GM12875 (cell line): ENCODE measurements at regions not wholly inside any gene's neighbourhood (a gene's known extent, or its start where the extent isn't known, plus 50 kb on each side); places are given as distances from the start of the nearest gene placed in this dataset.

Experiments used
- H3K4me3 ChIP-seq: one replicate; pipeline ENCODE4 v1.5.1; 2011; ENCODE audit warnings: low read depth, low read length, control low read depth
- CTCF ChIP-seq: IDR thresholded peaks from 2 replicates; pipeline ENCODE4 v1.5.1; 2011; ENCODE audit warnings: low read depth, mild to moderate bottlenecking, control low read depth, inconsistent platforms, low read length, moderate library complexity, borderline replicate concordance; ENCODE audit not compliant: insufficient read depth

- no peak for TF ChIP-seq CTCF
- no peak overlapping the region for H3K4me3 ChIP-seq
Observed at GRCh38 chr4:83851261-83852084, 315.6 kb downstream of the GPAT3 start.

GRCh38 chr4:83850435-83850834 lies 314.5 kb downstream of the GPAT3 start:
- no peak overlapping the region for H3K4me3 ChIP-seq
- TF ChIP-seq CTCF, result no peak

- no peak overlapping the region for H3K4me3 ChIP-seq
- no peak for TF ChIP-seq CTCF
Observed at GRCh38 chr4:83846193-83846830, 310.4 kb downstream of the GPAT3 start.

- TF ChIP-seq CTCF, result no peak
- no peak overlapping the region for H3K4me3 ChIP-seq
Observed at GRCh38 chr4:83839615-83840014, 303.7 kb downstream of the GPAT3 start.

GRCh38 chr4:83837614-83838308 lies 301.9 kb downstream of the GPAT3 start:
- no peak for TF ChIP-seq CTCF
- H3K4me3 ChIP-seq, result no peak overlapping the region

GRCh38 chr4:83833920-83834319 lies 298.0 kb downstream of the GPAT3 start:
- no peak overlapping the region for H3K4me3 ChIP-seq
- TF ChIP-seq CTCF, result no peak
